Stimulated activated CD4-positive, alpha-beta T cell treated with anti-CD3 and anti-CD28 coated beads, Interleukin-1b, Interleukin-23, amount 100 ng/mL, for 24 hours (primary cell): ENCODE measurements at regions not wholly inside any gene's neighbourhood (a gene's known extent, or its start where the extent isn't known, plus 50 kb on each side); places are given as distances from the start of the nearest gene placed in this dataset.
"Not testable (repeated sequence)": the region's sequence is repeated elsewhere in the genome, so short reads cannot be mapped to it uniquely, and the experiment has no call there.

Experiments used
- DNase-seq, 4 experiments: peaks; one replicate each; pipeline ENCODE4 v3.0.0-alpha.2; 2020; ENCODE audit warnings: low read depth in 4 of 4, low spot score in 1 of 4

- no peak for DNase-seq
Observed at GRCh38 chr6:91114123-91114708, 527.3 kb upstream of the MAP3K7 start.

- no peak for DNase-seq
Observed at GRCh38 chr6:91106083-91106482, 519.2 kb upstream of the MAP3K7 start.

DNA sequence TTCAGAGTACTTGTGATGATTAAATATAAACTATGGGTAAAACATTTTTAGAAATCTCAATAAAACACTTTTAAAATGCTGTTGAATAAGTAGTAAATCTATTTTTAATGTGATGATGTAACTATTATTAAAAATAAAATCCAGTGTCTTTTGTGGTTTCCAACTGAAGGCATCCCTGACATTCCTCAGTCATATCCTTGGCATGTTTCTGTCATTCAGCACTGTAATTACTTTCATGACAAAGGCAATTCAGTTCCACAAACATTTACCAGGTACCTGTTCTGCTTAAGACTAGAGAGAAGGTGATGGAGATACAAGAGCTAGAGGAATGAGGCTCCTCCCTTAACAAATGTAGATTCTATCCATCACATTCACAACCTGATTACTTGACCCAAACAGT lies 518.7 kb upstream of the MAP3K7 start:
- no peak for DNase-seq

DNA sequence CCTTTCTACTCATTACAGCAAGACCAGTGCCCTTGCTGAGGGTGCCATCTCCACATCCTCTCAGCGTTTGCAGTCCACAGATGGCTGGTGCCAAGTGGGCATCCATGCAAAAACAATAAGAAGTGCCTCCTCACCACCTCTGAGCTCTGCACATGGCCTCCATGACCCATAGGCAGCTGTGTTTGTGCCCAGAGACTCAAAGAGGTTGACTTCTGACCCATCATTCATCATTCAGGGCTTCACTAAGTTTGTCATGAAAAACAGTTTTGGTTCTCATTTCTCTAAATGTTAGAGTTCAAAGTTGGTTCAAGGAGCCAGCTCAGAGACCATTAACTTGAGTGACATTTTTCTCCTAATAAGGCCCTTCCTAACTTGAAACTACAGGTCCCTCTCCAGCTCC lies 512.6 kb upstream of the MAP3K7 start:
- no peak for DNase-seq

GRCh38 chr6:91098006-91098405 lies 511.1 kb upstream of the MAP3K7 start:
- DNase-seq = no peak

DNA sequence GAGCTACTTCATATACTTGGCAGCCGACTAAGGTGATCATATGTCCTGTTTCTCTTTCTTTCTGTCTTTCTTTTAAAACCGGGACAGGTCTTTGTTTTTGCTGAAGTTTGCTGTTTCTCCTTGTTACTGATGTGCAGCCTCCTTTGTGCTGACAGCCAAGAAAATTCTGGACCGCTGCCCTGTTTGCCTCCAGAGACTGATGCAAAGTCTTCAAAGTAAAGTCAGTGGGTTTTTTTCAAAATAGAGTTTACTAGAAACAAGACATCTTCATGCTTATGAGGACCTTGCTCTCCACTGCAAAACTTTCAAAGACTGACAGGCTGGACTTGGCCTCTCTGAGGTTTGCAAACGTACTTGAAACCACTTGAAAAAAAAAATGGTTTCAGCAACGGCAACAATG lies 510.5 kb upstream of the MAP3K7 start:
- DNase-seq = no peak

- DNase-seq = no peak
Observed at GRCh38 chr6:91094806-91095475, 508.1 kb upstream of the MAP3K7 start.

GRCh38 chr6:91094341-91094740 lies 507.5 kb upstream of the MAP3K7 start:
- no peak for DNase-seq

- no peak for DNase-seq
Observed at GRCh38 chr6:91088976-91089375, 502.1 kb upstream of the MAP3K7 start.

DNA sequence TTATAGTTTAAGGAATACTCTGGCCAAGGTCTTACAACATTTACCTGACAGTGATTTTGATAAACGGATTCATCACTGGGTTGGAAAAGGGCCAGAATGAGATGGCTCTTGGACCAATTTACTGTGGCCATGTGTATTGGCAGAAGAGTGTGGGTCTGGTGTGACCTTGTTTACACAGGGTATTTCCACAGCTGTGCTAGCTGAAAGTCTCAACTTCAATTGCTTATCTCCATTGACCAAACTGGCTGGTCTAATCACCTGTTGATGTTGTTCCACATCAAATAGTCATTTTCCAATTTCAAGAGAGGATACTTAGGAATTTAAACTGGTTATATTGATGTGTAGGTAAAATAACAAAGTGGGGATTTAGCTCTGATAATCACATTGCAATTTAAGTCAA lies 501.6 kb upstream of the MAP3K7 start:
- no peak for DNase-seq

GRCh38 chr6:91087908-91088307 lies 501.0 kb upstream of the MAP3K7 start:
- DNase-seq = no peak

GRCh38 chr6:91083211-91083610 lies 496.3 kb upstream of the MAP3K7 start:
- DNase-seq = no peak

DNA sequence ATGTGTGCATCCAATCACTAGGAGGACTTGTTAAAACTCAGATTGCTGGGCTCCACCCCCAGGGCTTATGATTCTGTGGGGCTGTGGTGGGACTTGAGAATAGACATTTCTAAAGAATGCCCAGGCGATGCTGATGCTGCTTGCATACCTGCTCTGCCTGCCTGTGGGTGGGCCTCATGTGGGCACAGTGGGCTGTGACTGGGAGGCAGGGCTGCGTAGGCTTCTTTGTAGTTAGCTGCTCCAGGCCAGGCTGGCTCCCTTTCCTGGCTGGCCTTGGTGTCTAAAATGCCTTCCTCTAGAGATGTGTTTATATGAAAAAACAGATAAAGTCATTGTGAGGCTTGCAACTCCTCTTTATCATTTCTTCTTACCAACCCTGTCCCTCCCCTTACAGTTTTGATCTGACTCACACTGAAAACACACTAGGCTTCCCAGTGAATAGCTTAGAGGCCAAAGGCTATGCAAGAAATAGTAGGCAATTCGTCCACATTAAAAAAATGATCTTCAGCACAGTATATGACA lies 495.5 kb upstream of the MAP3K7 start:
- no peak for DNase-seq

DNA sequence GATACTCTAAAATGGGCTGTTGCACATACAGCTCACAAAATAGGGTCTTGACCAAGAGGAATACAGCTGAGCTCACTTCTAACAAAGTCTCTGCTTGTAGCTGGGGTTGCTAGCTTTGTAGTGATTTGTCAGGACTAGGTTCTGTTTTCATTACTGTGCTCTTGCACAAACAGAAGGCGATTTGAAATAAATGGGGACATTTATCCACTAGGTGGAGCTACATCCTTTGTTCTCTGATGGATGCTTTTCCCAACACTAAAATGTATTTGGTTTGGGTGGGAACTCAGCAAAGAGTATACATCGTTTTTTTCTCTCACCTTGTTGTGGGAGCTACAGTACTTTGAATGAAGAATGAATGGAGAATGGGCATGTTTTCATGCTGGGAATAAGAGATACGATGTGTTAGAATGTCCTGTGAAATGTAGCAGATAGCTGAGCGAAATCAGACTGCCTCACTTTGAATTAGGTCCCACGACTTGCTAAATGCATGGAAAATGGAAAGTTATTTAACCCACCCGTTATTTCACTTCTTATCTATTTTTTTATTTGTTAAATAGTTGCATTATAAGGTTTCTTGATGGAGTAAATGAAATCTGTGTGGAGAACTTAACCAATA lies 494.7 kb upstream of the MAP3K7 start:
- DNase-seq = no peak

DNA sequence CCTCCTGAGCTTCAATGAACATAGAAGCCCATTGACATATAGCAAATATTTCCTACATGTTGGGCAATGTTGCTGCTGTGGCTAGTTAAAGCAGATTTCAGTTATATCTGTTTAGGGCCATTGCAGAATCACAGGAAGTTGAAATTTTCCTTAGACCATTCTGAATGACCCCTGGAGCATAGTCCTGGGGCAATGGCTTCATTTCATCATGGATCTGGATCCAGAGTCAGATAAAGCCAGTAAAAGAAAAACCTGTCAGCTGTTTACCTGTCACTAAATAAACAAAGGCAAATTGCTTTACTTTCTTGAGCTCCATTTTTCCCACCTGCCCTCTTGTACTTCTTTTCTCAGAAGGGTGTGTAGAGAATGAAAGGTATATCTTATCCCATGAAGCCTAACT lies 494.0 kb upstream of the MAP3K7 start:
- DNase-seq = no peak

GRCh38 chr6:91079969-91080368 lies 493.1 kb upstream of the MAP3K7 start:
- DNase-seq = no peak

GRCh38 chr6:91075244-91075976 lies 488.5 kb upstream of the MAP3K7 start:
- no peak for DNase-seq

DNA sequence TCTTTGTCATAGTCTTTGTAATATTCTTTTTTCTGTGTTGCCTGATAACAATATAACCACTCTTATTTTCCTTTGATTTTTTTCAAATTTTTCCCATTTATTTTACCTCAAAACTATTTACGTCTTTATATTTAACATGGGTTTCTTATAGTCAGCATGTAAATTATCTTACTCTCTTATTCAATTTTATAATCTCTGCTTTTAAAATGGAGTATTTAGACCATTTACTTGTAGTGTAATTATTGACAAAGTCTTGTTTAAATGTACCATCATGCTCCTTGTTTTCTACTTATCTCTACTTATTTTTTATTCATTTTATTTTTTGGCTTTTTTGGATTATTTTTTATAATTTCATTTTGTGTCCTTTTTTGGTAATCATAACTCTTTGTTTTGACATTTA lies 476.5 kb upstream of the MAP3K7 start:
- DNase-seq = no peak

GRCh38 chr6:91057689-91058088 lies 470.8 kb upstream of the MAP3K7 start:
- no peak for DNase-seq

DNA sequence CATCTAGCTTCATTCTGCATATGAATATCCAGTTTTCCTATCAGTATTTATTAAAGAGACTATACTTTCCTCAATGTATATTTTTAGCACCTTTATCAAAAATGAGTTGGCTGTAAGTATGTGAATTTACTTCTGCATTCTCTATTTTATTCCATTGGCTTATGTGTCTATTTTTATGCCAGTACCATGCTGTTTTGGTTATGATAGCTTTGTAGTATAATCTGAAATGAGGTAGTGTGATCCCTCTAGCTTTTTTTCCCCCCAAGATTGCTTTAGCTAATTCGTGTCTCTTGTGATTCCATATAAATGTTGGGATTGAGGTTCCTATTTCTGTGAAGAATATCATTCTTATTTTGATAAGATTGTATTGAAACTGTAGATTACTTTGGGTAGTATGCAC lies 469.1 kb upstream of the MAP3K7 start:
- DNase-seq = no peak

DNA sequence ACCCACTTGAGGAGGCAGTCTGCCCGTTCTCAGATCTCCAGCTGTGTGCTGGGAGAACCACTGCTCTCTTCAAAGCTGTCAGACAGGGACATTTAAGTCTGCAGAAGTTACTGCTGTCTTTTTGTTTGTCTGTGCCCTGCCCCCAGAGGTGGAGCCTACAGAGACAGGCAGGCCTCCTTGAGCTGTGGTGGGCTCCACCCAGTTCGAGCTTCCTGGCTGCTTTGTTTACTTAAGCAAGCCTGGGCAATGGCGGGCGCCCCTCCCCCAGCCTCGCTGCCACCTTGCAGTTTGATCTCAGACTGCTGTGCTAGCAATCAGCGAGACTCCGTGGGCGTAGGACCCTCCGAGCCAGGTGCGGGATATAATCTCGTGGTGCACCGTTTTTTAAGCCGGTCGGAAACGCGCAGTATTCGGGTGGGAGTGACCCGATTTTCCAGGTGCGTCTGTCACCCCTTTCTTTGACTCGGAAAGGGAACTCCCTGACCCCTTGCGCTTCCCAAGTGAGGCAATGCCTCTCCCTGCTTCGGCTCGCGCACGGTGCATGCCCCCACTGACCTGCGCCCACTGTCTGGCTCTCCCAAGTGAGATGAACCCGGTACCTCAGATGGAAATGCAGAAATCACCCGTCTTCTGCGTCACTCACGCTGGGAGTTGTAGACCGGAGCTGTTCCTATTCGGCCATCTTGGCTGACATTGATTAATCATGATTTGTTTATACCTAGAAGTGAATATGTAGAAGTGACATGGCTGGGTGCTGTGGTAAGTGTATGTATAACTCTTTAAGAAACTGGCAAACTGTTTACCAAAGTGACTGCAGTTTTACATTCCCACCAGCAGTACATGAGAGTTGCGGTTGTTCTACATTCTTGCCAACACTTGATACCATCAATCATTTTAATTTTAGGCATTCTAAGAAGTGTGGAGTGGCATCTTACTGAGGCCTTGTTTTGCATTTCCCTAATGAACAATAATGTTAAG lies 465.9 kb upstream of the MAP3K7 start:
- not testable (repeated sequence) for DNase-seq
